DND-41 (cell line): ENCODE measurements at regions not wholly inside any gene's neighbourhood (a gene's known extent, or its start where the extent isn't known, plus 50 kb on each side); places are given as distances from the start of the nearest gene placed in this dataset.

Experiments used
- CTCF ChIP-seq: IDR thresholded peaks from 2 replicates; pipeline ENCODE4 v1.5.1; 2012; ENCODE audit warnings: borderline replicate concordance, low read length, moderate library complexity, mild to moderate bottlenecking; ENCODE audit not compliant: poor library complexity, severe bottlenecking; ENCODE audit errors: extremely low read depth
- EZH2 ChIP-seq: IDR thresholded peaks from 3 replicates; pipeline ENCODE4 v1.6.1; 2012; ENCODE audit warnings: borderline replicate concordance, low read depth, mild to moderate bottlenecking, moderate library complexity, low read length, inconsistent platforms; ENCODE audit not compliant: severe bottlenecking

GRCh38 chr13:24619282-24619681 is 60.9 kb upstream of the ATP12A start:
- TF ChIP-seq CTCF (no peak), EZH2 (no peak)
